ENCODE measurements at regions not wholly inside any gene's neighbourhood (a gene's known extent, or its start where the extent isn't known, plus 50 kb on each side); places are given as distances from the start of the nearest gene placed in this dataset.

- TF ChIP-seq POLR2AphosphoS5 (IDR thresholded peaks at IDR 0.05) = no peak
- no peak for TF ChIP-seq CTCF (IDR thresholded peaks at IDR 0.05)
These were observed 250.6 kb upstream of the MAP3K1 start for GRCh38 chr5:56564541-56565282.

Data from prostate gland (tissue), 2 donors.